Testis (tissue), 2 donors: ENCODE measurements at regions not wholly inside any gene's neighbourhood (a gene's known extent, or its start where the extent isn't known, plus 50 kb on each side); places are given as distances from the start of the nearest gene placed in this dataset.

Source experiments
- POLR2A ChIP-seq: fragments of 450-650 bp; IDR thresholded peaks from one replicate; pipeline ENCODE4 v1.6.1; 2017; ENCODE audit warnings: antibody characterized with exemption, mild to moderate bottlenecking, moderate library complexity
- TF ChIP-seq, protein P1 (sequence below), 3 experiments: fragments of 450-650 bp in 2 of 3; fragments of 200-600 bp in 1 of 3; sonication (generic) in 1 of 3; IDR thresholded peaks; one replicate each; pipeline ENCODE4 v1.5.1; 2016 to 2019; ENCODE audit warnings: antibody characterized with exemption in 3 of 3, mild to moderate bottlenecking in 2 of 3, moderate library complexity in 1 of 3

DNA sequence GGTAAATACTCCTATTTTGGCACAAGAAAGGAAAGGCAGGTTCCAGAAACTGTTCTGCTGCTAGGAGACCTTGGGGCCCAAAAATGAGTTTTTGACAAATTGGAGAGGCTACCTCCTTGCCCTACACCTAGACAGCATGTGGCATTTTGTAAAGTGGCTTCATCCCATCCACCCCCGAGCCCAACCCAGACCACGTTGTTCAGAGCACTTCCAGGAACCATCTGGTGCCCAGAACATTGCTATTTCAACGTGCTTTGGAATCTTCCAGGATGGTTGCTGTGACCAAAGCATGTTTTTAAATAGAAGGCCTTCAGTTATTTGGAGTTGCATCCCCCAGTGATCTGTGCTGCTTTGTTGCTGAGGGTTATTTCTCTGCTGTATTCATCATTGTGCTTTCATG lies 116.3 kb upstream of the TOM1L1 start:
- TF ChIP-seq, protein P1, sequence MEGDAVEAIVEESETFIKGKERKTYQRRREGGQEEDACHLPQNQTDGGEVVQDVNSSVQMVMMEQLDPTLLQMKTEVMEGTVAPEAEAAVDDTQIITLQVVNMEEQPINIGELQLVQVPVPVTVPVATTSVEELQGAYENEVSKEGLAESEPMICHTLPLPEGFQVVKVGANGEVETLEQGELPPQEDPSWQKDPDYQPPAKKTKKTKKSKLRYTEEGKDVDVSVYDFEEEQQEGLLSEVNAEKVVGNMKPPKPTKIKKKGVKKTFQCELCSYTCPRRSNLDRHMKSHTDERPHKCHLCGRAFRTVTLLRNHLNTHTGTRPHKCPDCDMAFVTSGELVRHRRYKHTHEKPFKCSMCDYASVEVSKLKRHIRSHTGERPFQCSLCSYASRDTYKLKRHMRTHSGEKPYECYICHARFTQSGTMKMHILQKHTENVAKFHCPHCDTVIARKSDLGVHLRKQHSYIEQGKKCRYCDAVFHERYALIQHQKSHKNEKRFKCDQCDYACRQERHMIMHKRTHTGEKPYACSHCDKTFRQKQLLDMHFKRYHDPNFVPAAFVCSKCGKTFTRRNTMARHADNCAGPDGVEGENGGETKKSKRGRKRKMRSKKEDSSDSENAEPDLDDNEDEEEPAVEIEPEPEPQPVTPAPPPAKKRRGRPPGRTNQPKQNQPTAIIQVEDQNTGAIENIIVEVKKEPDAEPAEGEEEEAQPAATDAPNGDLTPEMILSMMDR (IDR thresholded peaks at IDR 0.05): no peak
- no peak for TF ChIP-seq POLR2A
